Stromal cell of bone marrow (primary cell): ENCODE measurements at regions not wholly inside any gene's neighbourhood (a gene's known extent, or its start where the extent isn't known, plus 50 kb on each side); places are given as distances from the start of the nearest gene placed in this dataset.

Experiments used
- DNase-seq: peaks from one replicate; pipeline ENCODE4 v3.0.0-alpha.2; 2012; ENCODE audit warnings: low read depth

GRCh38 chr3:20909511-20909910 lies 723.5 kb upstream of the SGO1 start:
- DNase-seq, result no peak

GRCh38 chr3:20905210-20905805 lies 719.3 kb upstream of the SGO1 start:
- no peak for DNase-seq

- no peak for DNase-seq
Observed at GRCh38 chr3:20904671-20905070, 718.7 kb upstream of the SGO1 start.

- no peak for DNase-seq
Observed at GRCh38 chr3:20898962-20899361, 713.0 kb upstream of the SGO1 start.

GRCh38 chr3:20890111-20890519 lies 704.1 kb upstream of the SGO1 start:
- no peak for DNase-seq

- no peak for DNase-seq
Observed at GRCh38 chr3:20878691-20879090, 692.7 kb upstream of the SGO1 start.

- no peak for DNase-seq
Observed at GRCh38 chr3:20873235-20873634, 687.2 kb upstream of the SGO1 start.

GRCh38 chr3:20870106-20870899 lies 684.3 kb upstream of the SGO1 start:
- DNase-seq, result no peak

- no peak for DNase-seq
Observed at GRCh38 chr3:20865803-20866202, 679.8 kb upstream of the SGO1 start.

GRCh38 chr3:20861454-20861853 lies 675.4 kb upstream of the SGO1 start:
- no peak for DNase-seq

- no peak for DNase-seq
Observed at GRCh38 chr3:20857636-20858035, 671.6 kb upstream of the SGO1 start.

- no peak for DNase-seq
Observed at GRCh38 chr3:20853890-20854289, 667.9 kb upstream of the SGO1 start.

GRCh38 chr3:20852712-20853111 lies 666.7 kb upstream of the SGO1 start:
- no peak for DNase-seq

- no peak for DNase-seq
Observed at GRCh38 chr3:20849975-20850374, 664.0 kb upstream of the SGO1 start.

- DNase-seq, result no peak
Observed at GRCh38 chr3:20846832-20847231, 660.8 kb upstream of the SGO1 start.

- no peak for DNase-seq
Observed at GRCh38 chr3:20846066-20846465, 660.1 kb upstream of the SGO1 start.

GRCh38 chr3:20844851-20845250 lies 658.8 kb upstream of the SGO1 start:
- DNase-seq, result no peak

- no peak for DNase-seq
Observed at GRCh38 chr3:20842594-20843436, 656.8 kb upstream of the SGO1 start.

GRCh38 chr3:20842002-20842401 lies 656.0 kb upstream of the SGO1 start:
- no peak for DNase-seq

- DNase-seq, result no peak
Observed at GRCh38 chr3:20837676-20838302, 651.8 kb upstream of the SGO1 start.

- no peak for DNase-seq
Observed at GRCh38 chr3:20836801-20837200, 650.8 kb upstream of the SGO1 start.

- DNase-seq, result no peak
Observed at GRCh38 chr3:20832963-20833362, 647.0 kb upstream of the SGO1 start.
